GM18505 (cell line): ENCODE measurements at regions not wholly inside any gene's neighbourhood (a gene's known extent, or its start where the extent isn't known, plus 50 kb on each side); places are given as distances from the start of the nearest gene placed in this dataset.

Source experiments
- ATAC-seq: cut with Tn5 transposase; IDR thresholded peaks from one replicate; pipeline ENCODE4 v1.9.1; 2021; ENCODE audit not compliant: unreplicated experiment
- POLR2A ChIP-seq: IDR thresholded peaks from 4 replicates; pipeline ENCODE4 v1.6.1; 2011; ENCODE audit warnings: borderline replicate concordance; ENCODE audit not compliant: insufficient read depth, insufficient read length; ENCODE audit errors: extremely low read depth

GRCh38 chr6:84284428-84285049 lies 57.1 kb upstream of the CEP162 start:
- TF ChIP-seq POLR2A = no peak
- ATAC-seq = no peak

DNA sequence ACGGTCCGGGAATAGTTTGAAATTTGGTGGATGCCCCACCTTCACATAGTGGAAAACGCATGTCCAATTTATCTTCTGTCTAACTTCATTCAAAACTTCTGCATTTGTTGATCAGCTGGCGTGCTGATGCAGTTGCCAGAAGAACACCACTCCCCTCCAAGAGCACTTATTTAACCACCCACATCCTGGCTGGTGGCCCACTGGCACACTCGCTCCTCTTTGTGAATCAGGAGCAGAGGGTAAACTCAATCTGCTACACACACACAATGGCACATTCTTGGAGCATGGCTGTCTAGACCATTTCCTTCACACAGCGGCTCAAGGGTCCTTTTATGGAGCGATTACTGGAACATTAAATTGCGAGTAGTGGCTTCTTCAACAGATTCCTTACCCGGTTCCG lies 55.1 kb upstream of the CEP162 start:
- no peak for TF ChIP-seq POLR2A
- no peak for ATAC-seq

- no peak for ATAC-seq
- no peak for TF ChIP-seq POLR2A
Measured at GRCh38 chr6:84280639-84281038, 53.2 kb upstream of the CEP162 start.

- TF ChIP-seq POLR2A = no peak
- ATAC-seq = no peak
Measured at GRCh38 chr6:84280030-84280429, 52.6 kb upstream of the CEP162 start.

GRCh38 chr6:84278321-84278998 lies 51.0 kb upstream of the CEP162 start:
- no peak for ATAC-seq
- TF ChIP-seq POLR2A = no peak
